Stimulated activated CD4-positive, alpha-beta T cell treated with anti-CD3 and anti-CD28 coated beads, Interleukin-2, amount 100 ng/mL, for 24 hours (primary cell): ENCODE measurements at regions not wholly inside any gene's neighbourhood (a gene's known extent, or its start where the extent isn't known, plus 50 kb on each side); places are given as distances from the start of the nearest gene placed in this dataset.

Source experiments
- DNase-seq, 2 donors: peaks; one replicate each; pipeline ENCODE4 v3.0.0-alpha.2; 2020

DNA sequence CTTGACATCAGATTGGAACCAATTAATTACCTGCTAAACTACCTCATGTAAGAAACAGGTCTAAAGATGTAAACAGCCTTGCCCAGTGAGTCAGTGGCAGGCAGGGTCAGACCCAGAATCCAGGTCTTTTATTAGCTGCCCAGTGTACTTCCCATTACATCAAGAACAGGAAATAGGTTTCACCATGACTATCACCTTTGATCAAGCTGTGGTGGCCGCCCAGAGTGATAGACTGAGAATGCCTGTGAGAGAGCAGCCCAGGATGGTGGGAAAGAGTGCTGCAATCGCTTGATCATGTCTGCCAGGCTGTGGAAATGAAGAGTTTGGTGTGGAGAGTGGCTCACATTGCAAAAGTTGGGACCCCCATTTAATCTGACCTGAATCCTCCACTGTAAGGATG is 61.3 kb upstream of the PIAS1 start:
- DNase-seq: no peak

DNA sequence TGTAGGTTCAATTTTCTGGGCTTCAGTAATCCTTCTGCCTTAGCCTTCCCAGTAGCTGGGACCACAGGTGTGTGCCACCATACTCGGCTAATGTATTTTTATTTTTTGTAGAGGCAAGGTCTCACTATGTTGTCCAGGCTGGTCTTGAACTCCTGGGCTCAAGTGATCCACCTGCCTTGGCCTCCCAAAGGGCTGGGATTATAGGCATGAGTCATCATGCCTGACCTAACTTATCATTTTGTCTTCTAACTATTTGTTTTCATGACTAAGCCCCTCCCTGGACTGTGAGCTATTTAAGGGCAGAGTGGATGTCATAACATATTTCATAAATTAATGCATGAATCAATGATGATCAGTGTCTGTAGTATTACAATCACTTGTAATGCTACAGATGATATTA is 56.1 kb upstream of the PIAS1 start:
- DNase-seq: no peak

DNA sequence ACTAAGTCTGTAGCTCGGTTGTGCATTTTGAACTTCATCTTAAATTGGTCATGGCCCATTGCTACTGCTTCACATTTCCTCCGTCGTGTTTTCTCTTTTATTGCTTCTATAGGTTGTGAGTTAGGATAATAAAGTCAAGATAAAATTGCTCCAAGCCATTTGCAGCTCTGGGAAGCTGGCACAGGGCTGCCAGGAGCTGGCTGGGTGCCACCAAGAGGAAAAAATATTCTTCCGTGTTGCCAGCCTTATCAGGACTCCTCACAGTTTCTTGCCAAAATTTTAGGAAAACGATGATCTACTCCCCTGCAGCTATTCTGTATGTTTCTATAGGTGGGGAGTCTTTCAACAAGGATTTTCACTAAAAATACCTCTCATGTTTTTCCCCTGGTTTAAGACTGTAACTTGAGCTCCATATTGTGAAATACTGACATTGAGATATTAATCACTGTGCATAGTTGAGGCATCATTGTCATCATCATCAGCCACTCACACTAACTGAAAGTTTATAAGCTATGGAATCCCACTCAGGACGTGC is 55.4 kb upstream of the PIAS1 start:
- DNase-seq: no peak

DNA sequence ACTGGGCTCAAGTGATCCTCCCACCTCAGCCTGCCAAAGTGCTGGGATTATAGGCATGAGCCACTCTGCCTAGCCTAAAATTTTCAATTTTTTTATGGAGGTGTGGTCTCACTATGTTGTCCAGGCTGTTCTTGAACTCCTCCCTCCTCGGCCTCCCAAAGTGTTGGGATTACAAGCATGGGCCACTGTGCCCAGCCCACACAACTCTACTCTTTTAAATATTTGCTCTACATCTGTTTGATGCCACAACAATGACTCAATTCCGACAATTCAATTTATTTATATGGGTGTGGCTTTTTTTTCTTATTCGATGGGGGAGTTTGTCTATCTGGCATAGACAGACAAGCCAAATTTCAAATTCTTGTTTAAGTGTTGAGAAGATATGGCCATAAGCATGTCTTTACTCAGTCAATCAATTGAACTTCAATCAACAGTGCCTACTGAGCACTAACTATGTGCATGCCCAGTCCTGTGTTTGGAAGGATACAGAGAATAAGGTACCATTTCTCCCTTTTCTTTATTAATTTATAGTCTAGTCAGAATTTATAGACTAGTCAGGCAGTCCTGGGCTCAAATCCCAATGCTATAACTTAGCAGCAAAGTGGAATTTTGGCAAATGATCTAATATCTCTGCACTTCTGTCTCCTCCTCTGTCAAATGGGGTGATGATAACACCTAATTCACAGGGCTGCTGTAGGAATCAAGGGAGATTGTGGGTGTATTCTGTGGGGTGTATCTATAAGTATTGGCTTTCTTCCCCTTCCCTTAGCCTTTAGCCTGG is 54.6 kb upstream of the PIAS1 start:
- DNase-seq: no peak

DNA sequence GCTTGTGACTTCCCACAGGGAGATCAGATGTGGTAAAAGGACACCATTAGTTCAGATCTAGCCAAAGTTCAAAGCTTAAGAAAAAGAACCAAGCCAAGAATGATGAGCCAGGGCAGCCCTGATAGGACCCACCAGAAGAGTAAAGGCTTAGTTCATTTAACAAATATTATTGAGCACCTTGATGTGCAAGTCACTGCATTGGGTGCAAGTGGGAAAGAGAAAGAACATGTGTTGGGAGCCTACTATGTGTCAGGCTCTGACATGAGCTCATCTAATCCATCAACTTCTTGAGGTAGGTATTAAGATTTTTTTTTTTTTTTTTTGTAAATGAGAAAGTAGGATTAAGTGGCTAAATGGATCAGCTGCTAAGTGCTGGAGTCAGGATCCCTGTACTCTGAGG is 53.4 kb upstream of the PIAS1 start:
- DNase-seq: no peak

DNA sequence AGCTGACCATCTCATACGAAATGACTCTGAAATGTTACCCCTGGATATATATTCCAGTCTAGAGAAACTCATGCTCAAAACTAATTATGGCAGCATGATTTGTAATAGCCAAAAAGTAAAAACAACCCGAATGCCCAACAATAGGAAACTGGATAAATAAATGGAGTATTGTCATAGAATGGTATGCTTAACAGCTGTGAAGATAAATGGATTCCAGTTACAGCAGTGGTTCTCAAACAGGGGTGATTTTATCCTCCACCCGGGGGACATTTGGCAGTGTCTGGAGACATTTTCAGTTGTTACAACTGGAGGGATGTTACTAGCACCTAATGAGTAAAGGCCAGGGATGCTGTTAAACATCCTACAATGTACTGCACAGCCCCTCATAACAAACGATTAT is 52.3 kb upstream of the PIAS1 start:
- DNase-seq: no peak

DNA sequence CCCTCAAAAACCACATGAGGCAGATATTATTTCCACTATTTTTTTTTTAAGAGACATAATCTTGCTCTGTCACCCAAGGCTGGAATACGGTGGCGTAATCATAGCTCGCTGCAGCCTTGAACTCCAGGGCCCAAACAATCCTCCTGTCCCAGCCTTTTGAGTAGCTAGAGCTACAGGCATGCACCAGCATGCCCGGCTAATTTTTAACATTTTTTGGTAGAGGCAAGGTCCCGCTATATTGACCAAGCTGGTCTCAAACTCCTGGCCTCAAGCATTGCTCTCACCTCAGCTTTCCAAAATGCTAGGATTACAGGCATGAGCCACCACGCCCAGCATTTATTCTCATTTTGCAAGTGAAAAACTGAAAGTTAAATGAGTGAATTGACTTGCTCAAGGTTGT is 50.8 kb upstream of the PIAS1 start:
- DNase-seq: no peak
